ENCODE measurements at regions not wholly inside any gene's neighbourhood (a gene's known extent, or its start where the extent isn't known, plus 50 kb on each side); places are given as distances from the start of the nearest gene placed in this dataset.

- Histone ChIP-seq H3K27ac (ENCODE audit: control insufficient read depth, insufficient read depth, low read length) (no peak overlapping the region), H4K20me1 (ENCODE audit: control insufficient read depth, extremely low read depth, insufficient read depth, low read length) (no peaks in the 10 kb centered on the region), H3K4me1 (ENCODE audit: control insufficient read depth, extremely low read depth, insufficient read depth, low read length) (no peaks in the 10 kb centered on the region), H3K9me3 (ENCODE audit: control insufficient read depth, low read depth, low read length) (peaks cover 2% of the 10 kb centered on the region), H3K36me3 (ENCODE audit: control insufficient read depth in 2 of 2, extremely low read depth in 1 of 2, insufficient read depth in 2 of 2, low read length in 2 of 2) (no peaks in the 10 kb centered on the region), H3K4me2 (ENCODE audit: control insufficient read depth, extremely low read depth, insufficient read depth, low read depth, low read length) (no peak overlapping the region), H3K79me2 (ENCODE audit: control insufficient read depth, insufficient read depth, low read length) (no peaks in the 10 kb centered on the region), H3K27me3 (ENCODE audit: control insufficient read depth, extremely low read depth, insufficient read depth, low read length) (no peaks in the 10 kb centered on the region), H3K9me1 (ENCODE audit: control insufficient read depth, extremely low read depth, insufficient read depth, low read length) (no peaks in the 10 kb centered on the region), H3K4me3 (ENCODE audit: control insufficient read depth in 2 of 3, extremely low read depth in 1 of 3, insufficient read depth in 2 of 3, low read depth in 1 of 3, low read length in 3 of 3) (no peak overlapping the region), H2AFZ (ENCODE audit: control insufficient read depth, low read length) (no peak overlapping the region), H3K9ac (ENCODE audit: control insufficient read depth, extremely low read depth, insufficient read depth, low read length) (no peak overlapping the region)
- TF ChIP-seq CTCF (optimal IDR thresholded peaks at IDR 0.05 in 1 of 3, IDR thresholded peaks at IDR 0.05 in 1 of 3, conservative IDR thresholded peaks at IDR 0.05 in 1 of 3; ENCODE audit: extremely low read depth in 1 of 3, insufficient read depth in 2 of 3, low read length in 3 of 3) (no peak), EZH2 (IDR thresholded peaks at IDR 0.05; ENCODE audit: low read length) (no peak)
- DNase-seq (ENCODE audit: low read depth, low spot score) = no peak
- FAIRE-seq = no peak
- dilution Hi-C loops (cut with MboI; ENCODE audit: extremely low pct_ligation_motif_present, low sequenced_read_pairs) = no loop called here
Observed at GRCh38 chr5:5780253-5780652, 357.8 kb downstream of the ICE1 start.

- no peaks in the 10 kb centered on the region for H3K36me3 ChIP-seq (ENCODE audit: control insufficient read depth in 2 of 2, extremely low read depth in 1 of 2, insufficient read depth in 2 of 2, low read length in 2 of 2)
- H3K9ac ChIP-seq (ENCODE audit: control insufficient read depth, extremely low read depth, insufficient read depth, low read length) = no peak overlapping the region
- DNase-seq (ENCODE audit: low read depth, low spot score) = no peak
- no peaks in the 10 kb centered on the region for H3K4me1 ChIP-seq (ENCODE audit: control insufficient read depth, extremely low read depth, insufficient read depth, low read length)
- no peak overlapping the region for H3K4me3 ChIP-seq (ENCODE audit: control insufficient read depth in 2 of 3, extremely low read depth in 1 of 3, insufficient read depth in 2 of 3, low read depth in 1 of 3, low read length in 3 of 3)
- no peaks in the 10 kb centered on the region for H3K79me2 ChIP-seq (ENCODE audit: control insufficient read depth, insufficient read depth, low read length)
- FAIRE-seq = no peak
- TF ChIP-seq CTCF (optimal IDR thresholded peaks at IDR 0.05 in 1 of 3, IDR thresholded peaks at IDR 0.05 in 1 of 3, conservative IDR thresholded peaks at IDR 0.05 in 1 of 3; ENCODE audit: extremely low read depth in 1 of 3, insufficient read depth in 2 of 3, low read length in 3 of 3) = no peak
- no peak for TF ChIP-seq EZH2 (IDR thresholded peaks at IDR 0.05; ENCODE audit: low read length)
- no peak overlapping the region for H3K27ac ChIP-seq (ENCODE audit: control insufficient read depth, insufficient read depth, low read length)
- H2AFZ ChIP-seq (ENCODE audit: control insufficient read depth, low read length) = no peak overlapping the region
- no peaks in the 10 kb centered on the region for H3K9me1 ChIP-seq (ENCODE audit: control insufficient read depth, extremely low read depth, insufficient read depth, low read length)
- peaks cover 2% of the 10 kb centered on the region for H3K9me3 ChIP-seq (ENCODE audit: control insufficient read depth, low read depth, low read length)
- no peaks in the 10 kb centered on the region for H3K27me3 ChIP-seq (ENCODE audit: control insufficient read depth, extremely low read depth, insufficient read depth, low read length)
- dilution Hi-C loops (cut with MboI; ENCODE audit: extremely low pct_ligation_motif_present, low sequenced_read_pairs) = no loop called here
- no peaks in the 10 kb centered on the region for H4K20me1 ChIP-seq (ENCODE audit: control insufficient read depth, extremely low read depth, insufficient read depth, low read length)
- H3K4me2 ChIP-seq (ENCODE audit: control insufficient read depth, extremely low read depth, insufficient read depth, low read depth, low read length) = no peak overlapping the region
Observed at GRCh38 chr5:5777013-5777412, 354.5 kb downstream of the ICE1 start.

Measured in keratinocyte (primary cell).